ENCODE measurements at regions not wholly inside any gene's neighbourhood (a gene's known extent, or its start where the extent isn't known, plus 50 kb on each side); places are given as distances from the start of the nearest gene placed in this dataset.

DNA sequence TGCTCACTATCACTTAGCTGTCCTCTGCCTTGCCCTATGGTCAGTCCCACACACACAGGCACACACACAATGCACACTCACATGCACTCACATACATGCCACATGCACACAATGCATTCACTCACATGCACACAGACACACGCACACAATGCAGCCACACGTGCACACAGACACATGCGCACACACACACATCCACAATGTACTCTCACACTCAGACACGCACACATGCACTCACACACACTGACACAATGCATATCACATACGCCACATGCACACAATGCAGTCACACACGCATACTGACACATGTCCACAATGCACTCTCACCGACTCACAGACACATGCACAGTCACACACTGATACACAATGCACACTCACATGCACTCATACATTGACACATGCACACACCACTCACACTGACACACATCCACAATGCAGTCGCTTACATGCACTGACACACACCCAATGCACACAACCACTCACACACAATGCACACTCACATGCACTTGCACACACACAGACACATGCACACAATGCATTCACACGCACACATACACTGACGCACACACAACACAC is 99.7 kb downstream of the ENGASE start:
- H3K9me3 ChIP-seq = no peaks in the 10 kb centered on the region
- TF ChIP-seq CTCF (IDR thresholded peaks at IDR 0.05 in 8 of 11, conservative IDR thresholded peaks at IDR 0.05 in 3 of 11) (no peak), POLR2AphosphoS5 (IDR thresholded peaks at IDR 0.05) (no peak), POLR2A (IDR thresholded peaks at IDR 0.05) (no peak)
- no peak overlapping the region for H3K4me3 ChIP-seq
- H3K27me3 ChIP-seq (replicated peaks in 1 of 7) = peaks cover 0 to 57% (median 0%) of the 10 kb centered on the region in 7 donors
- intact Hi-C loops (cut with DNase I; ENCODE audit: low total_unique reads) = no loop called here
- no peak overlapping the region for H3K27ac ChIP-seq
- no peak for DNase-seq
- WGBS, 5 donors = 85 to 97% (median 88%) methylated on average over 9 to 10 of the region's 10 CpGs
- no peaks in the 10 kb centered on the region for H3K36me3 ChIP-seq
- H3K4me1 ChIP-seq = no peaks in the 10 kb centered on the region

- Histone ChIP-seq H3K36me3 (no peaks in the 10 kb centered on the region), H3K4me3 (no peak overlapping the region), H3K27ac (no peak overlapping the region), H3K27me3 (replicated peaks in 1 of 7) (peaks cover 0 to 56% (median 0%) of the 10 kb centered on the region in 7 donors), H3K9me3 (no peaks in the 10 kb centered on the region), H3K4me1 (no peaks in the 10 kb centered on the region)
- TF ChIP-seq POLR2A (IDR thresholded peaks at IDR 0.05) (no peak), CTCF (IDR thresholded peaks at IDR 0.05 in 8 of 11, conservative IDR thresholded peaks at IDR 0.05 in 3 of 11) (no peak), POLR2AphosphoS5 (IDR thresholded peaks at IDR 0.05) (no peak)
- DNase-seq = no peak
- 53 to 74% (median 63%) methylated on average over 13 of the region's 13 CpGs for WGBS, 5 donors
- intact Hi-C loops (cut with DNase I; ENCODE audit: low total_unique reads) = no loop called here
Observed at GRCh38 chr17:79171188-79171587, 96.6 kb downstream of the ENGASE start.

DNA sequence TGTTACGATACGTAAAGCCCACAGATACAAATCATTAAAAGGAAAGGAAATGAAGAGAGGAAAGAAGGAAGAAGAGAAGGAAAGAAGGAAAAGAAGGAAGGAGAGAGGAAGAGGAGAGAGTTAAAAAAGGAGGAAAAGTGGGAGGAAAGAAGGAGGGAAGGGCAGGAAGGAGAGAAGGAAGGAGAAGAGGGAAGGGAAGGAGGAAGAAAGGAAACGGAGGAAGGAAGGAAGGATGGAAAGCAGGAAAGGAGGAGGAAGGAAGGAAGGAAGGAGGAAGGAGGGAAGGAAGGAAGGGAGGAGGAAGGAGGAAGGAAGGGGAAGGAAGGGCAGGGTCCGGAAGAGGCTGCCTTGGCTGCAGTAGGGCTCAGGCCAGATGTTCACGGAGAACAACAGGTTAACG is 95.2 kb downstream of the ENGASE start:
- no peak overlapping the region for H3K27ac ChIP-seq
- H3K27me3 ChIP-seq (replicated peaks in 1 of 7) = peaks cover 0 to 62% (median 0%) of the 10 kb centered on the region in 7 donors
- no peak for TF ChIP-seq CTCF (IDR thresholded peaks at IDR 0.05 in 8 of 11, conservative IDR thresholded peaks at IDR 0.05 in 3 of 11)
- TF ChIP-seq POLR2A (IDR thresholded peaks at IDR 0.05) = no peak
- no peak for TF ChIP-seq POLR2AphosphoS5 (IDR thresholded peaks at IDR 0.05)
- no peaks in the 10 kb centered on the region for H3K36me3 ChIP-seq
- no peaks in the 10 kb centered on the region for H3K9me3 ChIP-seq
- 67 to 73% (median 71%) methylated on average over 6 of the region's 6 CpGs for WGBS, 5 donors
- H3K4me1 ChIP-seq = no peaks in the 10 kb centered on the region
- H3K4me3 ChIP-seq = no peak overlapping the region
- no peak for DNase-seq
- intact Hi-C loops (cut with DNase I; ENCODE audit: low total_unique reads) = no loop called here

GRCh38 chr17:79169366-79169765 is 94.7 kb downstream of the ENGASE start:
- H3K4me3 ChIP-seq = no peak overlapping the region
- no peaks in the 10 kb centered on the region for H3K4me1 ChIP-seq
- no peaks in the 10 kb centered on the region for H3K9me3 ChIP-seq
- 67 to 82% (median 76%) methylated on average over 7 to 11 of the region's 11 CpGs for WGBS, 5 donors
- no peak overlapping the region for H3K27ac ChIP-seq
- peaks cover 0 to 65% (median 3%) of the 10 kb centered on the region in 7 donors for H3K27me3 ChIP-seq (replicated peaks in 1 of 7)
- TF ChIP-seq CTCF (IDR thresholded peaks at IDR 0.05 in 8 of 11, conservative IDR thresholded peaks at IDR 0.05 in 3 of 11) = no peak
- H3K36me3 ChIP-seq = no peaks in the 10 kb centered on the region
- no peak for DNase-seq
- intact Hi-C loops (cut with DNase I; ENCODE audit: low total_unique reads) = no loop called here
